ENCODE measurements at regions not wholly inside any gene's neighbourhood (a gene's known extent, or its start where the extent isn't known, plus 50 kb on each side); places are given as distances from the start of the nearest gene placed in this dataset.

DNA sequence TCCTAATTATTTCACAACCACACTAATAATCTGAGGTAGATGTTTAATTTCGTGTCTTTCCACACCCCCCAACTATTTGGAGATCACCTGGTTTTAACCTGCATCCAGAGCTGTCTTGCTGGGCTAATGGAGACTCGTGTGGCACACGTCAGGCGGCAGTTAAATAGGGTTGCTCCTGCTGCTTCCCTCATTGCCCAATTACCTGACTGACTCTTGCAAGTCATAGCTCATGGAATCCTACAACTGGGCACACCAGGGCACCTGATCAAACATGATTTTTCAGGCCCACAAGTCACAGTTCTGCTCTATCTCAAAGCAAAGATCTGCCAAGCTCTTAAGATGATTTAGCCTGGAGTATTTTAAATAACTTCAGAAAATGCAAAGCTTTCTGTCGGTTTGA is 1430.4 kb upstream of the ACVR2A start:
- TF ChIP-seq, protein P1, sequence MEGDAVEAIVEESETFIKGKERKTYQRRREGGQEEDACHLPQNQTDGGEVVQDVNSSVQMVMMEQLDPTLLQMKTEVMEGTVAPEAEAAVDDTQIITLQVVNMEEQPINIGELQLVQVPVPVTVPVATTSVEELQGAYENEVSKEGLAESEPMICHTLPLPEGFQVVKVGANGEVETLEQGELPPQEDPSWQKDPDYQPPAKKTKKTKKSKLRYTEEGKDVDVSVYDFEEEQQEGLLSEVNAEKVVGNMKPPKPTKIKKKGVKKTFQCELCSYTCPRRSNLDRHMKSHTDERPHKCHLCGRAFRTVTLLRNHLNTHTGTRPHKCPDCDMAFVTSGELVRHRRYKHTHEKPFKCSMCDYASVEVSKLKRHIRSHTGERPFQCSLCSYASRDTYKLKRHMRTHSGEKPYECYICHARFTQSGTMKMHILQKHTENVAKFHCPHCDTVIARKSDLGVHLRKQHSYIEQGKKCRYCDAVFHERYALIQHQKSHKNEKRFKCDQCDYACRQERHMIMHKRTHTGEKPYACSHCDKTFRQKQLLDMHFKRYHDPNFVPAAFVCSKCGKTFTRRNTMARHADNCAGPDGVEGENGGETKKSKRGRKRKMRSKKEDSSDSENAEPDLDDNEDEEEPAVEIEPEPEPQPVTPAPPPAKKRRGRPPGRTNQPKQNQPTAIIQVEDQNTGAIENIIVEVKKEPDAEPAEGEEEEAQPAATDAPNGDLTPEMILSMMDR (IDR thresholded peaks at IDR 0.05): no peak
- TF ChIP-seq EP300 (IDR thresholded peaks at IDR 0.05): no peak
- no peak for TF ChIP-seq POLR2A (IDR thresholded peaks at IDR 0.05)
